ENCODE measurements at regions not wholly inside any gene's neighbourhood (a gene's known extent, or its start where the extent isn't known, plus 50 kb on each side); places are given as distances from the start of the nearest gene placed in this dataset.
"Not testable (repeated sequence)": the region's sequence is repeated elsewhere in the genome, so short reads cannot be mapped to it uniquely, and the experiment has no call there.

GRCh38 chr21:9688945-9689344, 832.4 kb upstream of the TPTE start:
- intact Hi-C loops (cut with DNase I), result not testable (repeated sequence)

GRCh38 chr21:9690981-9691380, 830.4 kb upstream of the TPTE start:
- intact Hi-C loops (cut with DNase I), result not testable (repeated sequence)
- peak in 2 of 10 donors; percentile 55 to 63 for DNase-seq

More at GRCh38 chr21:9688945-9689344, 832.4 kb upstream of the TPTE start:
- DNase-seq, result peak in 2 of 10 donors; percentile 26 to 65

- DNase-seq; intact Hi-C loops (cut with DNase I): not testable (repeated sequence)
Observed at GRCh38 chr21:9695759-9696158, 825.6 kb upstream of the TPTE start.

DNA sequence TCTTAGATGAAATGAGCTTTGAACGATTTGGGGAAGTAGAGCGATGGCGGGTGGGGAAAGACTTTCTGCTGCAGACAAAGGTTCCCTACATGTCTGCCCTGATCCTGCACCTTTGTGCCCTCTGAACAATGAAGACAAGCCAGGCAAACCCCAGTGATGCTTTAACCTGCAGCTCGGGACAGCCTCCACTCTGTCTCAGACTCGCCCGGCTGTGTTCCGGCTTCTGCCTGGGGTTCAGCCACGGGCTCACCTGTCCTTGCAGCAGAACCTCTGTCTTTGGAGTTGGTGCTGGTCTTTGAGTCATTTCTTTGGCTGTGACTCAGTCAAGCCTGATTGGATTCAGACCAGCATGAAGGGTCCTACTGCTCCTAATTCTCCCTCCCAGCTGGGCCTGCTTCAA, 823.6 kb upstream of the TPTE start:
- intact Hi-C loops (cut with DNase I), result not testable (repeated sequence)
- peak in 2 of 10 donors; percentile 69 to 81 for DNase-seq

DNA sequence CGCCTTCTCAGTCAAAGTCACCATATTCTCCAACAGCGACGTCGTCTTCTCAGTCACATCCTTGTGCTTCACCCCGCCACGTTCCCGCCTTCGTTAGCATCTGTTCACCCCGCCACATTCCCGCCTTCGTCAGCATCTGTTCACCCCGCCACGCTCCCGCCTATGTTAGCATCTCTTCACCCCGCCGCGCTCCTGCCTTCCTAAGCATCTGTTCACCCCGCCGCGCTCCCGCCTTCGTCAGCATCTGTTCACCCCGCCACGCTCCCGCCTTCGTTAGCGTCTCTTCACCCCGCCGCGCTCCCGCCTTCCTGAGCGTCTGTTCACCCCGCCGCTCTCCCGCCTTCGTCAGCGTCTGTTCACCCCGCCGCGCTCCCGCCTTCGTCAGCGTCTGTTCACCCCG, 816.4 kb upstream of the TPTE start:
- intact Hi-C loops (cut with DNase I), result not testable (repeated sequence)

DNA sequence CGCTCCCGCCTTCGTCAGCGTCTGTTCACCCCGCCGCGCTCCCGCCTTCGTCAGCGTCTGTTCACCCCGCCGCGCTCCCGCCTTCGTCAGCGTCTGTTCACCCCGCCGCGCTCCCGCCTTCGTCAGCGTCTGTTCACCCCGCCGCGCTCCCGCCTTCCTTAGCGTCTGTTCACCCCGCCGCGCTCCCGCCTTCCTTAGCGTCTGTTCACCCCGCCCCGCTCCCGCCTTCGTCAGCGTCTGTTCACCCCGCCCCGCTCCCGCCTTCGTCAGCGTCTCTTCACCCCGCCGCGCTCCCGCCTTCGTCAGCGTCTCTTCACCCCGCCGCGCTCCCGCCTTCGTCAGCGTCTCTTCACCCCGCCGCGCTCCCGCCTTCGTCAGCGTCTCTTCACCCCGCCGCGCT, 815.9 kb upstream of the TPTE start:
- DNase-seq; intact Hi-C loops (cut with DNase I): not testable (repeated sequence)

More for the DNA sequence above, 816.4 kb upstream of the TPTE start:
- peak in 2 of 10 donors; percentile 56 to 74 for DNase-seq

GRCh38 chr21:9724542-9724941, 796.8 kb upstream of the TPTE start:
- DNase-seq; intact Hi-C loops (cut with DNase I): not testable (repeated sequence)

DNA sequence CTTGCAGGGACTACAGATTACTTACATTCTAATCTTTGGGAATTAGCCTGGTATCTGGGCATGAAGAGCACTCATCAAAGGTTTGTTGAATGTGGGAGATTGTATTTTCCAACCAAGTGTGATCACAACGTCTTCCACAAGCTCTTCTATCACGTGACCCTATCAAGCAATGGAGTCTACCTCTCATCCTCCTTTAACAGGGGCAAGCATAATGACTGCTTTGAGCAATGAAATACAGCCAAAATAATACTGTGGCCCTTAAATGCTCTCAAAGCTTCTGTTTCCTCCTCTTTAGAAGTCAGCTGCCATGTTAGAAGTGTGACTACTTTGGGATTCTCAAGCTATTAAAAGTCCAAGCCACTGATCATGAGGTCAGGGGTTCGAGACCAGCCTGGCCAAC, 794.2 kb upstream of the TPTE start:
- DNase-seq; intact Hi-C loops (cut with DNase I): not testable (repeated sequence)

- intact Hi-C loops (cut with DNase I); DNase-seq: not testable (repeated sequence)
Observed at GRCh38 chr21:9728219-9728992, 793.0 kb upstream of the TPTE start.

DNA sequence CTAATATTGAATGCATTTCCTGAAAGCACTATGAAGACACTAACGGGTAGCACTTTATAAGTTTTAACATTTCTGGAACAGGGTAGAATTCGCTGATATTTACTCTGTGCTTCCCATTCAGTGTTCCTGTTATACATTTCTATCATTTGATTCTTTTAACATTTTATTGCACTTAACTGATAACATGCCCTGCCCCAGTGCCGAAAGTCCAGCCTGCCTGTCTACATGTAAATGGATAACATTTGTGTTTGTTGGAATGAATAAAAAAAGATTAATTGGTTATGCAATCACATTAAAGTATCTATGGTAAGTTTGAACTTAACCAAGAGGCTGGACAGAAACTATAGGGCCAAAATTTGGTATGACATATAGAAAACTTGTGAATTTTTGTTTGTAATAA, 790.5 kb upstream of the TPTE start:
- DNase-seq, result no peak
- intact Hi-C loops (cut with DNase I), result no loop called here

DNA sequence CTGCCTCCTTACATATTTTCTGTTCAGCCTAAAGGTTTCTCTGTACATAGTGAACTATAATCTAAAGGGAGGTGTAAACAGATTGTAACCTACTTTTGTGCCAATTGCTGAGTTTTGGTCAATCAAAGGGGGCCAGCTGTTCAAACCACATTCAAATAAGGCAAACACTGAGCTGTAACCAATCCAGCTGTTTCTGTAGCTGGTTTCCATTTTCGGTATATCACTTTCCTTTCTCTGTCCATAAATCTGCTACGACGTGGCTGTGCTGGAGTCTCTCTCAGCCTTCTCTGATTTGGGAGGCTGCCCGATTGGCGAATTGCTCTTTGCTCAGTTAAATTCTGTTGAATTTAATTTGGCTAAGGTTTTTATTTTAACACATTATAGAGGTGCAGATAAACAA, 790.1 kb upstream of the TPTE start:
- DNase-seq; intact Hi-C loops (cut with DNase I): not testable (repeated sequence)

DNA sequence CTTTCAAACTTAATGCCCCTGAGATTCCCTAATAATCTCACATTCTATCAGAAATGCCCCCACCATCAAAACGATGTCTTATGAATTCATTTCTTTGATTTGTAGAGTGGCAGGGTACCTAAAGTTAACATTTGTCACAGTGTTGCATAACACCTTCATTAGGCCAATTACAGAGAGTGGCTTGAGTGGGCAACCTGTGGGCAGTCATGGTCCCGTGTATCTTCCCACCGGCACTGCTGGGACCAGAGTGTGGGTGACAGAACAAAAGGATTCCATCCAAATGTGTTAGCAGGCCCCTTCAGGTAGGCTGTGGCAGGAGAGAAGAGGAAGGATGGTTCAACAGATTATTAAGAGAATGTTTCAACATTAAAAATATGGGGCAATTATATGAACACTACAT, 788.8 kb upstream of the TPTE start:
- intact Hi-C loops (cut with DNase I), result not testable (repeated sequence)
- DNase-seq, result peak in 1 of 10 donors; percentile 61

GRCh38 chr21:9733761-9734558, 787.4 kb upstream of the TPTE start:
- DNase-seq; intact Hi-C loops (cut with DNase I): not testable (repeated sequence)

- DNase-seq, result peak in 3 of 10 donors; percentile 76 to 88 (median 85)
- intact Hi-C loops (cut with DNase I), result no loop called here
Observed at GRCh38 chr21:9735421-9735961, 785.9 kb upstream of the TPTE start.

GRCh38 chr21:9737301-9737700, 784.1 kb upstream of the TPTE start:
- intact Hi-C loops (cut with DNase I); DNase-seq: not testable (repeated sequence)

DNA sequence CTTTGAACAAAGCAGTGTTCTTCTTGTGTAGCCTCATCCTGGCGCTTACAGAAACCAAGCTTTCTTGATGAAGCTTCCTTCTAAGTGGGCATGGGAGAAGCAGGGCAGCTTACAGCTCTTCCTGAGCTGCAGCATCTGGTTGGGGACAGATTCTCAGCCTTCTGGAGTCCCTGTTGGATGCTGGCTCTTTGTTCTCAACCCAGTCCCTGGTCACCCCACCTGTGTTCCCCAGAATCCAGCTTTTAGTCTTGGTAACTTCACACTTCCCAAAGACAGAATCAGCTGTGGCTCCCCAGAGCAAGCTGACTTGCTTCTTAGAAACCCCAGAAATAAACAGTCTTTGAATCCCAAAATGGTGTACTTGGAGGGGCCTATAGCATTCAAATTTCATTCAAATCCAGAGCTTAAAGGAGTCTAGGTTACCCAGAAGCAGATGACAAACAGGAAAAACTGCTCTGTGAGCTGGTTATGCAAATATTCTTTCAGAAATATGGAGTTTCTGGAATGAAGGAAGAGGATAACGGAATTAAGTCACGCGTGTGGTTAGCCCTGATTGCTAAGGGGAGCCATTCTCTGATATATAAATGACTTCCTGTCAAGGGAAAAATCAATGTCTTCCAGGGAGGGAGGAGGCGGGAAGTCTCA, 783.4 kb upstream of the TPTE start:
- DNase-seq, result not testable (repeated sequence)

GRCh38 chr21:9738527-9738926, 782.9 kb upstream of the TPTE start:
- intact Hi-C loops (cut with DNase I), result no loop called here
- DNase-seq, result no peak

More for the DNA sequence above, 783.4 kb upstream of the TPTE start:
- intact Hi-C loops (cut with DNase I), result not testable (repeated sequence)

DNA sequence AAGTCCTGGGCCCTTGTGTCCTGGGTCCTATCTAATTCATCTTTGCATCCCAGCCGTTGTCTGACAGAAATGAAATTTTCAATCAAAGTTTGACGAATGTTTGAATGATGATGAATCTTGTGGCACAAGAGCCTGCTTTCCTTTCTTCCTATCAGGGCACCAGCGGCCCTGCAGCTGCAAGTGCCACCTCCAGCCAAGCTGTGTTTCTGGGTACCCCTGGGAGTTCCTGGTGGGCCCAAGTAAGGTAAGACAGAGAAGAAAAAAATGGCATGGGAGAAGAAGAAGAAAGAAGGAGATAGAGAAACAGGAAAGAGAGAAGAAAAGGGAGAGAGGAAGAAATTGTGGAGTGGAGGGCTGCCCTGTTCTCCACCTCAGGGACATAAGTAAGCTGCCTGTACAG, 782.1 kb upstream of the TPTE start:
- no peak for DNase-seq
- intact Hi-C loops (cut with DNase I), result no loop called here

GRCh38 chr21:9740177-9740941, 781.0 kb upstream of the TPTE start:
- intact Hi-C loops (cut with DNase I); DNase-seq: not testable (repeated sequence)

Data from posterior cingulate gyrus (tissue), 11 donors.